HG03469 (cell line): ENCODE measurements at regions not wholly inside any gene's neighbourhood (a gene's known extent, or its start where the extent isn't known, plus 50 kb on each side); places are given as distances from the start of the nearest gene placed in this dataset.

Source experiments
- ATAC-seq: cut with Tn5 transposase; IDR thresholded peaks from one replicate; pipeline ENCODE4 v1.9.1; 2021; ENCODE audit warnings: mild to moderate bottlenecking, moderate library complexity, moderate number of reproducible peaks; ENCODE audit not compliant: unreplicated experiment

DNA sequence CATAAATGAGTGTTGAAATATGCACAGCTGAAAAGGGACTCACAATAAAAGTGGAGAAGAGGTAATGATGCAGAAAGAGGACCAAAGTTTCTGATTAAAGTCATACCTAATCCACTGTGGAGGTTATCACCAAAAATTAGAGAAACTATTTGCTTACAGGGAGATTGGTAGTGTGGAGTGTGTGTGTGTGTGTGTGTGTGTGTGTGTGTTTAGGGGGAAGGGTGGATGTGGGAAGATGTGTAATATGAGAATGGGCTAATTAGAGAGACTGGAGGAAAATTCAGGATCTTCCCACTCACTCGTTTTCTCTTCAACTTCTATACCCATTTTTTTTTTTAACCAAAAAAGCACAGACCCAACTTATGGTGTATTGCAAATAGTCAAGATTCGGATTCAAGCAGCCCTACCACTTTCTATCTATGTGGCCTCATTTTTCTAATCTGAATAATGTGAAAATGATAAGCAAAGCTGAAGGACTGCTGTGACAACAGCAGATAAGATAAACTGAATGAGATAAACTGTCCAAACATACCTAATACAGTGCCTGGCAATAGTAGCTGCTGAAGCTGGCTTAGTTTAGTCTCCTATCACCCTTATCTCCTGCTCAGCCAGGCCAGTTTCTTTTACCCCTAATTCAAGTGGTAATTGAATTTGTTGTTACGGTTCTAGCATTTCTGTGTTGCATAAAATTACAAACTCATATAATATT lies 501.1 kb downstream of the KDM4C start:
- no peak for ATAC-seq

DNA sequence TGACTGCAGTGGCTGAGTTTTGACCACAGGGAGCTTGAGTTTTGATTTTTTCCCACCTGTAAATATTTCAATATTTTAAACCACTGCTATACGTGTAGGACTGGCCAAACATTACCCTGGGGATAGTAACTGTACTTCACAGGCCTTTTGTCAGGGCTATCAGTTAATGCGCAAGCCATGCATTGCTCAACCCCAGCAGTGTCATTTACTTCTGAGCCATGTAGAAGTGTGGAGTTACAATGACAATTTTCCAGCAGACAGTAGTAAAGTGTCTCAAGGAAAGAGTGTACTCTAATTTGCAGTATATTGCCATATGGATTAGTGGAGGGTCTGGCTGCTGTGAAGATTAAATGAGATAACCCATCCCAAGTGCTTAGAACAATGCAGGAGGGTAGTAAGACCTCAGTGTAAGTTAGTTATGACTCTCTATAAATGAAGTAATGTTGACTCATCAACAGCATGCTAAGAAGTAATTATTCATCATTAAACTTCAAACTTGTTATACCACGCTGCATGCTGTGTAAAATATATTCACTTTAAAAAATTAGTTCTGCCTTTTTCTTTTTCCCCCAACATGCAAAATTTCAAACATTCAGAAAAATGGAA lies 489.2 kb downstream of the KDM4C start:
- no peak for ATAC-seq

DNA sequence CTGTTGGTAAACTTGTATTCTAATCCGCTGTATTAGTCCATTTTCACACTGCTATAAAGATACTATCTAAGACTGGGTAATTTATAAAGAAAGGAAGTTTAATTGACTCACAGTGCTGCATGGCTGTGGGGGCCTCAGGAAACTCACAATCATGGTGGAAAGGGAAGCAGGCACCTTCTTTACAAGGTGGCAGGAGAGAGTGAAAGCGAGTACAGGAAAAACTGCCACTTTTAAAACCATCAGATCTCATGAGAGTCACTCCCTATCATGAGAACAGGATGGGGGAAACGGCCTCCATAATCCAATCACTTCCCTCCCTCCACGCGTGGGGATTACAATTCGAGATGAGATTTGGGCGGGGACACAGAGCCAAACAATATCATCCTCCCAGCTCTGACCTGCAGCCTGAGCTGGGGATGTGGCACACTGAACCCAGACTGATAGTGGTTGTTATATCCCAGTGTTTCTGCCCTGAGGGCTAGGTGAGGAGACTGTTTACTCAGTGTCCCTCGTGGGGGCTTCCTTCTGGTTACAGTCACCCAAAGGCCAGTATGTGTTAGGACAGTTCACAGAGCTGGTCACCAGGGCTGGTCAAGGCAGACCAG lies 488.3 kb downstream of the KDM4C start:
- ATAC-seq = no peak

DNA sequence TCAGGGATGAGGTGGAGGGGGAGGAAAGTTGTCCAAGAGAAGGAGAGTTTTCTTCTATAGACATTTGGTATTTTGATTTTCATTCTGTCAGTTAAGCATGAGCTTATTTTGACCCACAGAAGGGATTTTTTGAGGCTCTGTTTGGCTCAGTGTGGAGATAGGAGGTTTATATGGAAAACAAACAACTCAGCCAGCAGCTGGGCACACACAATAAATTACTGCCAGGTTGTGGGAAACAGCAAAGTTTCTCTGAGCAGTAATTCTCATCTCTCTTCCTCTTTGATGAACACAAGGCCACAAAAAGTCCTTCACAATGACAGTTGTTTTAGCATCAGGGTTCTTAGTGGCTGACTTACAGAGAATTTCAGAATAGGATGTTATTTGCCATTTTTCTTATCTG lies 486.1 kb downstream of the KDM4C start:
- ATAC-seq = no peak

DNA sequence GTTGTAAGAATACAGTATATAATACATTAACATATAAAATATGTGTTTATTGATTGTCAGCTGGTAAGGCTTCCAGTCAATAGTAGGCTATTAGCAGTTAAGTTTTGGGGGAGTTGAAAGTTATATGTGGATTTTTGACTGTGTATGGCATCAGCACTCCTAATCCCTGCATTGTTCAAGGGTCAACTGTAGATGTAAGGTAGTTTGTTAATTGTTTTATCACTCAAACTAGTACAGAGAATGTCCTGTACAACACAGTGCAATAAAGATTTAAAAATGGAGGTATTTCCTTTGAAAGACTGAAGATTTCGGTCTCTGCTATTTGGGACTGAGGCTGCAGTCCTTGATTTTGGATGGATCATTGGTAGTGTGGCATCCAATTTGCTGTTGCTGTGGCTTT lies 484.4 kb downstream of the KDM4C start:
- ATAC-seq = no peak

DNA sequence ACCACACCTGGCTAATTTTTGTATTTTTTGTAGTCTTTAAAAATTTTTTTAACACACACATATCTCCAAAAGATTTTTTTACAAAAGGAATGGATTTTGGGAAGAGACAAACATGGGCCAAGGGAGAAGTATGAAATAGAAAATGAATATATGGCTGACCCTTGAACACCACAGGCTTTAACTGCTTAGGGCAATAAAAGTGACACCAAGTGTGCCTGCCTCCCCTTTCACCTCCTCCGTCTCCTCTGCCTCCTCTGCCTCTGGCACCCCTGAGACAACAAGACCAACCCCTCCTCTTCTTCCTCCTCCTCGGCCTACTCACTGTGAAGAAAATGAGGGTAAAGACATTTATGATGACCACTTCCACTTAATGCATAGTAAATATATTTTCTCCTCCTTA lies 483.9 kb downstream of the KDM4C start:
- no peak for ATAC-seq

DNA sequence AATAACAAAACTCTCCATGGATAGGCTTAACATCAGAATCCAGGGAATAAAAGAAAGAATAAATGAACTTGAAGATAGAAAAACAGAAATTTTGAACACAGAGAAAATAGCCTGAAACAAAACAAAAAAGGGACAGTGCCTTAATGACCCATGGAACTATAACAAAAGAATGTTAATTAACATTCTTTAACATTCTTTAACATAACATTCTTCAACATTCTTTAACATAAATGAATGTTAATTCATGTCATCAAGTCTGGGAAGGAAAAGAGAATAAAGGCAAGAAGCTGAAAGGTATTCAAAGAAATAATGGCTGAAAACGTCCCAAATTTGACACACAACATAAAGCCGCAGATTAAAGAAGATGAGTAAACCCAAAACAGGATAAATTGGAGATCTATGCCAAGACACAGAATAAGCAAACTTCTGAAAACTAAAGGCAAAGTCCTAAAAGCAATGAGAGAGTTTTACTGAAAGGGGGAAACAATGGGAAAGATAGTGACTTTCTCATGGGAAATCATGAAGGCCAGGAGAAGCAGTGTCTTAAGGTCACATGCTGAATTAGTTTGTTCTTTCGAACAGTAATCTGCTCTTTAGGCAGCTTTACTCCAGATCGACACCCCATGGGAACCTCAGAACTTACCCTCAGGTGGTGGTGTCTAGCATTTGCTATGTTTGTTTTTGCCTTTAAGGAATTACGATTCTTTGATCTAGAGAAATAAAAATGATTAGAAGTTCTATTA lies 483.0 kb downstream of the KDM4C start:
- ATAC-seq = no peak

DNA sequence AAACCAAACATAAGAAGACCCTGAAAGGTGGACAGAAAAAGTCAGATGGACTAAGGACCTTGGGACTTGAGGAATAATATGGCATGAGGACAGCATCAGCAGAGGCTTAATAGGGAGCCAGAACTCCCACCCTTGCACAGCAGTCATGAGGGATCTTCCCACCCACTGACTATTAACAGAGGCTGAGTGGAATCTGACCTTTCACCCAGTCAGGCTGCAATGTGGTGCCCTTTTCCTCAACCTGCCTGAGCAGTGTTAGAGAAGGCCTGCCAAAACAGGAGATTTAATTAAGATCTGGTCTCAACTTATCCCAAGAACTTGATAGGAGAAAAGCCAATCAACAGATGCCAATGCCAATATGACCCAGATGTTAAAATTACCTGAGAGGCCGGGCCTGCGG lies 481.9 kb downstream of the KDM4C start:
- ATAC-seq = no peak

DNA sequence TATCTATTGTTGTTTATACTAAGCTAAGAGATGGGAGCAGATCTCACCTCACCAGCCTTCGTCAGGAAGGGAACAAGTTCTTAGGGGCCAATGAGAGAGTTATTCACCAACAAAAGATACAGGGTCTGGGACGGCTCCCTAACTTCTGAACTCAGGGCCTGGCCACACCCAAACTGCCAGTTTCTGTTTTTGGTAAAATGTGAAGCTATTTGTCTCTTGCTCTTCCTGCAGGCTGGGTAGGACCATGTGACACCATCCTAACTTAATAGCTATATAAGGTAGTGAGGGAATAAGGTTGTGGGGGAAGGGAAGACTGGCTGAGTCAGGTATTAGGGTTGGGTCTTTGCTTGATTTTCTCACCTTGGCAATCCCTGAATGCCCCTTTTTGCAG lies 480.5 kb downstream of the KDM4C start:
- no peak for ATAC-seq

DNA sequence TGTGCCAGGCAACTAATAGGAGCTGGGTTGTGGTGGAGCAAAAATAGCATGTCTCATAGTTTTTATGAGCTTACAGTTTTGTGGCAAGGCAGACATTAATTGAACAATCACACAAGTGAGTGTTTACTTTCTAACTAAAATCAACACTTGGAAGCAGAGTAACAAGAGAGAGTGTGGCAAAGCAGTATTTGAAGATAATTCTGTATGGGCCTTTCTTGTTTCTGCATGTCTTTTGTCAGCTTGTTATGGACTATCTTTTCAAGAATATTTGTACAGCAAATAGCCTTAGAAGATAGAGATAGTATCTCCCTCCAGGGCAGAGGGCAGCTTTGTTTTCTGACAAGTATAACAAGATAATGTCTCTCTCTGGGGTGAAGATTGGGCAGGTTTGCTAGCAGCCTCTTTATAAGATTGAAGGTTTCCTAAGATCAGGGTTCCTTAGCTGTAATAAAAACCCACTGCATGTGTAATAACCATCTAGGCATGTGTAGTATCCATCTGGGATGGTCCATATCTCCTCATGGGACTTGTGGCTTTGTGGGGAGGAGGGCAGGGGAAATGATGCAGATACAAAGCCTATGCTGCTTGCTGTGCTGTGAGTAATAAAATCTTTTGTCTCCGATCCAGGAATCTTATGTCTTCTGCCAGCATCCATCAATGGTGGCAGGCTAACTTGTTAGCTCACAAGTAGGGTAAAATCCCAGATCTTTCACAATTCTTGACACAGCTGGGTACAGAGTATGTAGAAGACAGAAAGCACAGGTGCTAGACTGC lies 479.9 kb downstream of the KDM4C start:
- no peak for ATAC-seq

DNA sequence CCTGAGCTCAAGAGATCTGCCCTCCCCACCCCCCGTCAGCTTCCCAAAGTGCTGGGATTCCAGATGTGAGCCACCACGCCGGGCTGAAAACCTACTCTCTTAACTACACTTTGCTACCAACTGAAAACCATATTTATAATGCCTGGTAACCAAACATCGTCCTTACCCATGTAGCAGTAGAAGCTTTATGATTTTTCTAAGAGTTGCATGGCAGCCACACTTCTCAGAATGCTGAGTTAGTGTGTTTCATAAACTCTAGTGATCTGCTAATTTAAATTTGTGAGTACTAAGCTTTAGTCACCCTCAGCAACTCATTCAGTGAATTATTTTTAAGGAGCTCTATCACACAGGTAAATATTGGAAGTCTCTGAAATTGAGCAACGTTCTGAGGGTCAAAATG lies 478.4 kb downstream of the KDM4C start:
- no peak for ATAC-seq

DNA sequence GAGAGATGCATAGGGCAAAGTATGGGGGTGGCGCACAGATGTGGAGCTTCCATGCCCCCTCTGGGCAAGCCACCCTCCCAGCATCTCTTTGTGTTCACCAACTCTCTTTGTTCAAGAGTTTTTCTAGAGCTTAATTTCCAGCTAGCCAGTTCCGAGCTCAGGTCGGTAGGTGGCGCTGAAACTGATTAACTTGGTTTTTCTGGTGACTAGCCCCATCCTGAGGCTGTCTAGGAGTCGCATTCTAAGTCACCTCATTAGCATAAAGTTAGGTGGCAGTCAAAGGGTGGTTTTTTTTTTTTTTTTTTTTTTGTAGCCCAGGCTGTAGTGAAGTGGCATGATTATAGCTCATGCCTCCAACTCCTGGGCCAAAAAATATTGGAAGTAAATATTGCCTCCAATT lies 476.4 kb downstream of the KDM4C start:
- peak; percentile 54 for ATAC-seq

DNA sequence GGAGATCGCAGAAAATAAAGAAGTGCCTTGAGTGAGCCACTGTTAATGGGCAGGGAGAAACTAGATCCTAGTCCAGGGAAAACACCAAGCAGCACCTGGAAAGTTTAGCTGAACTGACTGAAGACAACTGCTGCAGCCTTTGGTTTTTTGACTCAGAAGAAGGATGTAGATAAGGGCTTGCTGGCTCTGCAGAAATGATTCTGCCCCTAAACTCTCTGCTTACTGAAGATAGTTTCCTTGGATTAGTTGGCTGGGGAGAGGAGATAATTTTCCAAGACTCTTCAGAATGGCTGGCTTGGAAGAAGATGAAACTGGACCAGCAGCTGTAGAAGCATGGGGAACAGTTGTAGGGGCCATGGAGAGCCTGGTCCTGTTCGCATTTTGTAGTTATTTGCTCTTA lies 471.8 kb downstream of the KDM4C start:
- ATAC-seq = no peak

DNA sequence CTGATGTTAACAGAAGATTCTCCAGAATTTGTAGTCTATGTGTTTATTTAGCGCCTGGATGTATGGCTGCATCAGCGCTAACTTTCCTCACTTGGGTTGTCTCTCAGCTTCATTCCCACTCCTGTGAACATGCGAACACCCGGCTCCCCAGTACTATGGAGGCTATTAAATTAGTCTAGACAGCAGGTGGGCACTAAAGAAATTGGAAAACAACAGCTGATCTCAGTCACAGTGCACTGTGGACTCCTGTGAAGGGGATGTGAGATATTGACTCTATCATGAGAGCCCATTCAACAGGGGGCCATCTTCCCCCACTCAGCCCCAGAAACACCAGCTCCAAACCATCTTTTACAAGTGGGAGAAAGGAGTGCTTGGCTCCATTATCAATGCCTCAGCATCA lies 471.0 kb downstream of the KDM4C start:
- no peak for ATAC-seq

DNA sequence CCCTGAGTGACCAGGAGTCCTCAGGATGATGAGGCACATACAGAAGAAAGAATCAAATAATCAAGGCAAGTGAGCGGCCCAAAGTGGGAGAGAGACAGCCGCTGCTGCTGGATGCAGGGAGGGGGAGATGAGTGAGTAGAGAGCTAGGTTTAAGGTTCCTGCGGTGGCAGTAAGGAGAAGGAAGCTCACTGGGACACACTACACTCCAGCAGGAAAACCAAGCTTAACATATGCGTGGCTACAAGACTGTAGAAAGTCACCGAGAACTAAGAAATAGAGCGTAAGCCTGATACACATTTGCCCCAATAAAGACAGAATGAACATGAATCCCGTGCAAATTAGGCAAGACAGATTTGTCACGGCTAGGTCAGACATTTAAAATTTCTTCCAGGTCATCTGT lies 470.2 kb downstream of the KDM4C start:
- ATAC-seq = no peak

DNA sequence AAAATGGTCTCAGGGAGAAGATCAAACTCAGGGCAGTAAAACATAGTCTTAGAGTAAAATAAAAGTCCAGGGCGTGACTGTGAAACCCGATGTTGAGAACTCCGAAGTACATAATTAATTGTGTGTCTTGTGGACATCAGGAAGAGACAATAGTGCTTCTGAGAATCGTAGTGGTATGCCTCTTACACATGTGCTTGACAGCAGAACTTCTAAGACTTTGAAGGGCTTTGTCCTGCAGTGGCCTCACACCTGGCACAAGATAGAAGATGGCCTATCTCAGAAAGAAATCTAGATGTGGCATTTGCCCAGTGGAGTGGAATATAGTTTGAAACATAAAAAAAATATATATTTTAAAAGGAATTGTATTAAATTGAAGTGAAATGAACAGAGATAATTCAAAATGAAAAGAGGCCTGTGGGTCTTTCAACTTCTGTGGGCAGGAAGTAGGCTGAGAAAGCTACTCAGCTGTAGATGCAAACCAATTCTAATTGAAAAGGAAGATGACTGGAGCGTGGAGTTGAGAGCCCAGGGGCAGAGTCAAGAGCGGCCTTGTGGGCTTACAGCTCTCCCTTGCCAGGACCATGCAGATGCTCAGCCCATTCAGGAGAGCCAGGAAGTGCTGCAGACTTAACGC lies 468.4 kb downstream of the KDM4C start:
- no peak for ATAC-seq
